T-cell (primary cell): ENCODE measurements at regions not wholly inside any gene's neighbourhood (a gene's known extent, or its start where the extent isn't known, plus 50 kb on each side); places are given as distances from the start of the nearest gene placed in this dataset.

ENCODE experiments used
- ATAC-seq, 4 experiments: fragments of 200-7000 bp in 3 of 4; fragments of 150-1000 bp in 1 of 4; cut with Tn5 transposase; replicated peaks in 1 of 4; 1 replicate in 3 of 4; 2 replicates in 1 of 4; pipeline ENCODE4 v1.10.0; 2021; ENCODE audit warnings: moderate library complexity in 3 of 4, mild to moderate bottlenecking in 2 of 4, moderate number of reproducible peaks in 1 of 4
- CTCF ChIA-PET, 2 donors: fragments of 300-600 bp; sonication (Branson Sonifier 250); formaldehyde crosslinking; loops; one replicate each; lab custom pipeline; 2022; ENCODE audit warnings: antibody characterized with exemption in 2 of 2; lab: Charles Lee
- POLR2A ChIA-PET, 2 donors: fragments of 300-600 bp; sonication (Branson Sonifier 250); formaldehyde crosslinking; loops; one replicate each; lab custom pipeline; 2022; ENCODE audit warnings: antibody characterized with exemption in 2 of 2; lab: Charles Lee
- DNase-seq, 35 experiments: peaks; one replicate each; pipeline versions ENCODE4 v3.0.0 to v3.0.0-alpha.2; 2013 to 2023
- H3K27ac ChIP-seq: one replicate; pipeline ENCODE4 v1.5.1; 2013; ENCODE audit warnings: low read length
- H3K27me3 ChIP-seq, 2 experiments: replicated peaks in 1 of 2; 1 replicate in 1 of 2; 2 replicates in 1 of 2; pipeline versions ENCODE4 v1.6.1 to v1.7.0; 2013; ENCODE audit warnings: low read length in 1 of 2, mixed read lengths in 1 of 2; ENCODE audit not compliant: control insufficient read depth in 2 of 2, insufficient read depth in 2 of 2; ENCODE audit errors: extremely low read depth in 1 of 2
- H3K36me3 ChIP-seq, 2 donors: 1 replicate in 1 of 2; 2 replicates in 1 of 2; pipeline versions ENCODE4 v1.6.1 to v1.7.0; 2013; ENCODE audit warnings: low read length in 1 of 2; ENCODE audit not compliant: control insufficient read depth in 2 of 2, insufficient read depth in 1 of 2; ENCODE audit errors: extremely low read depth in 1 of 2
- H3K4me1 ChIP-seq, 2 experiments: 1 replicate in 1 of 2; 2 replicates in 1 of 2; pipeline versions ENCODE4 v1.6.1 to v1.7.0; 2013; ENCODE audit warnings: low read length in 2 of 2, mixed read lengths in 1 of 2; ENCODE audit not compliant: insufficient read depth in 2 of 2, control insufficient read depth in 1 of 2; ENCODE audit errors: extremely low read depth in 1 of 2
- H3K4me3 ChIP-seq, 2 donors: 1 replicate in 1 of 2; 2 replicates in 1 of 2; pipeline versions ENCODE4 v1.5.1 to v1.7.0; 2013; ENCODE audit warnings: mild to moderate bottlenecking in 2 of 2, low read length in 1 of 2, moderate library complexity in 1 of 2; ENCODE audit not compliant: control insufficient read depth in 1 of 2; ENCODE audit errors: extremely low read depth in 1 of 2
- H3K9me3 ChIP-seq: 2 replicates; pipeline ENCODE4 v1.7.0; 2013
- H3K27ac Mint-ChIP-seq, 2 donors: one replicate each; pipeline ENCODE4 v1.8.0; 2020 to 2021; ENCODE audit warnings: mild to moderate bottlenecking in 2 of 2, mixed read lengths in 2 of 2
- H3K27me3 Mint-ChIP-seq, 2 donors: one replicate each; pipeline ENCODE4 v1.8.0; 2021 to 2022; ENCODE audit warnings: mixed read lengths in 2 of 2
- H3K36me3 Mint-ChIP-seq: one replicate; pipeline ENCODE4 v1.8.0; 2021; ENCODE audit warnings: mixed read lengths
- H3K4me1 Mint-ChIP-seq, 3 donors: one replicate each; pipeline ENCODE4 v1.8.0; 2020 to 2022; ENCODE audit warnings: mixed read lengths in 3 of 3, mild to moderate bottlenecking in 1 of 3
- H3K4me3 Mint-ChIP-seq, 3 donors: one replicate each; pipeline ENCODE4 v1.8.0; 2020 to 2022; ENCODE audit warnings: mild to moderate bottlenecking in 3 of 3, mixed read lengths in 3 of 3, moderate library complexity in 3 of 3
- H3K9me3 Mint-ChIP-seq, 3 donors: one replicate each; pipeline ENCODE4 v1.8.0; 2020 to 2022; ENCODE audit warnings: mixed read lengths in 3 of 3
- WGBS: methylation state at CpG from one replicate; pipeline ENCODE4 v1.1.5; 2013; ENCODE audit warnings: missing lambda C conversion rate; ENCODE audit not compliant: insufficient coverage; 5-methylcytosine and 5-hydroxymethylcytosine counted together

GRCh38 chr3:152120601-152121269 lies 148.0 kb upstream of the MBNL1 start:
- DNase-seq (no peak), ATAC-seq (no peak)
- H3K27ac Mint-ChIP-seq, result no peak overlapping the region
- H3K4me3 Mint-ChIP-seq, result no peak overlapping the region
- H3K27ac ChIP-seq, result no peak overlapping the region
- peaks cover 6 to 15% (median 11%) of the 10 kb centered on the region in 3 donors for H3K4me1 Mint-ChIP-seq
- CTCF ChIA-PET, result interaction anchor here in 1 of 2 donors (0.7 kb wide), 1 partner anchor 250 kb away, joined by 3 read pairs; no protein-coding TSS in a partner anchor
- no peaks in the 10 kb centered on the region for H3K27me3 ChIP-seq
- POLR2A ChIA-PET, result interaction anchor here in 1 of 2 donors (0.7 kb wide), 1 partner anchor 22 kb away, joined by 3 read pairs; no protein-coding TSS in a partner anchor
- no CpG with 5 or more reads among the region's 2 CpGs for WGBS
- no peaks in the 10 kb centered on the region for H3K36me3 ChIP-seq
- H3K4me1 ChIP-seq, result no peaks in the 10 kb centered on the region
- H3K36me3 Mint-ChIP-seq, result peaks cover 8% of the 10 kb centered on the region
- H3K4me3 ChIP-seq, result no peak overlapping the region
- H3K9me3 ChIP-seq, result no peaks in the 10 kb centered on the region
- no peaks in the 10 kb centered on the region for H3K27me3 Mint-ChIP-seq
- H3K9me3 Mint-ChIP-seq, result peaks cover 0 to 3% (median 0%) of the 10 kb centered on the region in 3 donors

DNA sequence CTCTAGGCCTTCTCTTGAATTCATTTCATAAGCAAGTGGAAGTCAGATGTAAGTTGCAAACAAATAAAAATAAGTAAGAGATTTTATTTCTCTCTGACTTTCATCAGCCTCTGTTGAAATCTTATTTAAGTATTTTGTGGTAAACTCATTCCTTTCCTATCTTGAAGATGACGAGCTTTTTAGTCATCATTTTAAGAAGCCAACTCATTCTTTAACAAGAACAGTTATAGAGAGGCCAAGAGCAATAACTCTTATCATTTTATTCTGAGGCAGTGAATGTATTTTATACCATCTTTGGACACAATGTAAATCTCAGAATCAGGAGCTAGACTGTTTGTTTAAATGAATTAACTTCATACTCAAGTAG lies 147.5 kb upstream of the MBNL1 start:
- peaks cover 6 to 15% (median 11%) of the 10 kb centered on the region in 3 donors for H3K4me1 Mint-ChIP-seq
- ATAC-seq (no peak), DNase-seq (no peak)
- no peak overlapping the region for H3K4me3 Mint-ChIP-seq
- WGBS, result no CpG with 5 or more reads among the region's 1 CpG
- Histone ChIP-seq H3K4me1 (no peaks in the 10 kb centered on the region), H3K27ac (no peak overlapping the region), H3K27me3 (no peaks in the 10 kb centered on the region), H3K4me3 (no peak overlapping the region), H3K9me3 (no peaks in the 10 kb centered on the region), H3K36me3 (no peaks in the 10 kb centered on the region)
- peaks cover 0 to 2% (median 0%) of the 10 kb centered on the region in 3 donors for H3K9me3 Mint-ChIP-seq
- ChIA-PET CTCF (interaction anchor here in 1 of 2 donors (0.7 kb wide), 1 partner anchor 250 kb away, joined by 3 read pairs; no protein-coding TSS in a partner anchor), POLR2A (interaction anchor here in 1 of 2 donors (0.7 kb wide), 1 partner anchor 21 kb away, joined by 3 read pairs; no protein-coding TSS in a partner anchor)
- H3K27me3 Mint-ChIP-seq, result no peaks in the 10 kb centered on the region
- H3K36me3 Mint-ChIP-seq, result peaks cover 8% of the 10 kb centered on the region
- no peak overlapping the region for H3K27ac Mint-ChIP-seq

DNA sequence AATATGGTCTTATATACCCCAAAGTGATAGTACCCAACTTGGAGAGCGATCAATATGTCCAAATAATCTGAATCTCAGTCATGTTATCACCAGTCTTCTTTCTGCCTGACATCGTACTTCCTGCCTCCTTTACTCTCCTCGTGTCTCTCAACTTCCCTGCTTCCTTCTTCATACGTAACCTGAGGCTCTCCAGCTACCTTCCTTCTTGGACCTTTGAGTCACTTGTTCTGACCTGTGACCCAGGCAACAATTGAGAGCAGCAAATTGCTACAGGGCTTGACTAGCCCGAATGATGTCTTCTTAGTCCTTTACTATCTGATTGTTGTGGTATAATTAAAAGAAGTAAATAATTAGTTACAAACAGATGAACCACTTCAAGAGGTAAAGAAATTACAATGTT lies 145.9 kb upstream of the MBNL1 start:
- Histone ChIP-seq H3K36me3 (no peaks in the 10 kb centered on the region), H3K27ac (no peak overlapping the region), H3K9me3 (no peaks in the 10 kb centered on the region), H3K27me3 (no peaks in the 10 kb centered on the region), H3K4me3 (no peak overlapping the region), H3K4me1 (no peaks in the 10 kb centered on the region)
- Mint-ChIP-seq H3K9me3 (peaks cover 0 to 2% (median 0%) of the 10 kb centered on the region in 3 donors), H3K4me3 (peak overlapping the region in 1 of 3 donors; percentile 9), H3K4me1 (peaks cover 11 to 23% (median 16%) of the 10 kb centered on the region in 3 donors), H3K27me3 (no peaks in the 10 kb centered on the region), H3K36me3 (peaks cover 2% of the 10 kb centered on the region), H3K27ac (no peak overlapping the region)
- DNase-seq (no peak), ATAC-seq (no peak)
- CTCF ChIA-PET, result interaction anchor here in 1 of 2 donors (0.6 kb wide), 1 partner anchor 32 kb away, joined by 3 read pairs; no protein-coding TSS in a partner anchor
- POLR2A ChIA-PET, result interaction anchor here in 1 of 2 donors (0.6 kb wide), 1 partner anchor 218 kb away, joined by 3 read pairs; no protein-coding TSS in a partner anchor
- 71% methylated on average over 3 of the region's 5 CpGs for WGBS

- no peak overlapping the region for H3K27ac Mint-ChIP-seq
- Histone ChIP-seq H3K27ac (no peak overlapping the region), H3K4me1 (no peaks in the 10 kb centered on the region), H3K4me3 (no peak overlapping the region), H3K9me3 (no peaks in the 10 kb centered on the region), H3K27me3 (no peaks in the 10 kb centered on the region), H3K36me3 (no peaks in the 10 kb centered on the region)
- ChIA-PET CTCF (interaction anchor here in 1 of 2 donors (0.6 kb wide), 1 partner anchor 280 kb away, joined by 4 read pairs; no protein-coding TSS in a partner anchor), POLR2A (no interaction called here)
- ATAC-seq, result no peak
- no peaks in the 10 kb centered on the region for H3K36me3 Mint-ChIP-seq
- H3K4me1 Mint-ChIP-seq, result peaks cover 11 to 23% (median 16%) of the 10 kb centered on the region in 3 donors
- no CpG with 5 or more reads among the region's 1 CpG for WGBS
- H3K27me3 Mint-ChIP-seq, result no peaks in the 10 kb centered on the region
- no peak for DNase-seq
- peak overlapping the region in 1 of 3 donors; percentile 9 for H3K4me3 Mint-ChIP-seq
- peaks cover 0 to under 1% (median 0%) of the 10 kb centered on the region in 3 donors for H3K9me3 Mint-ChIP-seq
These were observed 145.3 kb upstream of the MBNL1 start for GRCh38 chr3:152123457-152123856.

DNA sequence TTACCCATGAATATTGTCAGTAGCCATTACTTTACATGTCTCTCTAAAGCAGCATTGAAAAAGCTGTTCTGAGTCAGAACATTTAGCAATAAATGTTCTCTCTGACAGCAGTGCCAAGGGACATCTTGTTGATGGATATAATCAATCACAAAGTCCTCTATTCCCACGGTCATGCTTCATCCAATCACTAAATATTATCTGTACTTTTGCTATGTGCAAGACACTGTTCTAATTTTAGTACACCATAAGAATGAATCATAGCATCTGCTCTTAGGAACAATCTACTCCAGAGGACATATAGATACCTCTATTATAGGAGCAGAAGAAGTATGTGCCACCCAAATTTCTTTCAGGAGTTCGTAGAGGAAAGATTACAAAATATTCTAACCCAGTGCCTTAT lies 142.5 kb upstream of the MBNL1 start:
- H3K36me3 ChIP-seq, result no peaks in the 10 kb centered on the region
- H3K27me3 Mint-ChIP-seq, result no peaks in the 10 kb centered on the region
- H3K4me1 Mint-ChIP-seq, result peaks cover 11 to 23% (median 16%) of the 10 kb centered on the region in 3 donors
- no peaks in the 10 kb centered on the region for H3K36me3 Mint-ChIP-seq
- H3K27ac Mint-ChIP-seq, result no peak overlapping the region
- ChIA-PET POLR2A (interaction anchor here in 1 of 2 donors (0.6 kb wide), 1 partner anchor 925 kb away, joined by 3 read pairs; no protein-coding TSS in a partner anchor), CTCF (interaction anchor here in 1 of 2 donors (1.0 kb wide), 1 partner anchor 58 kb away, joined by 3 read pairs; no protein-coding TSS in a partner anchor)
- WGBS, result no CpG with 5 or more reads among the region's 2 CpGs
- H3K4me3 Mint-ChIP-seq, result no peak overlapping the region
- no peaks in the 10 kb centered on the region for H3K9me3 ChIP-seq
- no peak overlapping the region for H3K27ac ChIP-seq
- no peaks in the 10 kb centered on the region for H3K4me1 ChIP-seq
- no peak for ATAC-seq
- no peaks in the 10 kb centered on the region for H3K9me3 Mint-ChIP-seq
- H3K4me3 ChIP-seq, result no peak overlapping the region
- no peaks in the 10 kb centered on the region for H3K27me3 ChIP-seq
- no peak for DNase-seq

GRCh38 chr3:152127058-152127457 lies 141.7 kb upstream of the MBNL1 start:
- peaks cover 11 to 23% (median 15%) of the 10 kb centered on the region in 3 donors for H3K4me1 Mint-ChIP-seq
- DNase-seq (peak in 1 of 35 experiments; percentile 4), ATAC-seq (no peak)
- no peak overlapping the region for H3K4me3 Mint-ChIP-seq
- no peak overlapping the region for H3K27ac Mint-ChIP-seq
- H3K4me1 ChIP-seq, result no peaks in the 10 kb centered on the region
- no peaks in the 10 kb centered on the region for H3K36me3 ChIP-seq
- no peak overlapping the region for H3K4me3 ChIP-seq
- WGBS, result 33% methylated on average over 4 of the region's 4 CpGs
- H3K27ac ChIP-seq, result no peak overlapping the region
- no peaks in the 10 kb centered on the region for H3K9me3 Mint-ChIP-seq
- H3K36me3 Mint-ChIP-seq, result no peaks in the 10 kb centered on the region
- POLR2A ChIA-PET, result no interaction called here
- no peaks in the 10 kb centered on the region for H3K27me3 ChIP-seq
- CTCF ChIA-PET, result no interaction called here
- H3K9me3 ChIP-seq, result no peaks in the 10 kb centered on the region
- no peaks in the 10 kb centered on the region for H3K27me3 Mint-ChIP-seq
